Esophagus muscularis mucosa (tissue), 4 donors: ENCODE measurements at regions not wholly inside any gene's neighbourhood (a gene's known extent, or its start where the extent isn't known, plus 50 kb on each side); places are given as distances from the start of the nearest gene placed in this dataset.

Experiments used
- DNase-seq: peaks from one replicate; pipeline ENCODE4 v3.0.0-alpha.2; 2017; ENCODE audit errors: extremely low spot score
- H3K27ac ChIP-seq, 4 donors: fragments of 200-600 bp; sonication (generic); replicated peaks in 1 of 4; 1 replicate in 3 of 4; 2 replicates in 1 of 4; pipeline ENCODE4 v1.5.1; 2016 to 2019; ENCODE audit warnings: mild to moderate bottlenecking in 1 of 4
- H3K27me3 ChIP-seq, 4 donors: fragments of 200-600 bp; sonication (generic); one replicate each; pipeline versions ENCODE4 v1.5.1 to v1.6.0; 2016 to 2019
- H3K36me3 ChIP-seq, 4 donors: fragments of 200-600 bp; sonication (generic); one replicate each; pipeline ENCODE4 v1.5.1; 2016 to 2019
- H3K4me1 ChIP-seq, 4 donors: fragments of 200-600 bp; sonication (generic); one replicate each; pipeline ENCODE4 v1.5.1; 2016 to 2019
- H3K4me3 ChIP-seq, 4 donors: fragments of 200-600 bp; sonication (generic); 1 replicate in 2 of 4; 2 replicates in 2 of 4; pipeline ENCODE4 v1.5.1; 2016 to 2019; ENCODE audit warnings: mild to moderate bottlenecking in 4 of 4, moderate library complexity in 1 of 4
- H3K9me3 ChIP-seq, 4 donors: fragments of 200-600 bp; sonication (generic); 1 replicate in 3 of 4; 2 replicates in 1 of 4; pipeline ENCODE4 v1.5.1; 2016 to 2019
- EP300 ChIP-seq: sonication (generic); formaldehyde crosslinking; IDR thresholded peaks from one replicate; pipeline ENCODE4 v1.6.1; 2017; ENCODE audit warnings: antibody characterized with exemption
- POLR2A ChIP-seq: fragments of 450-650 bp; IDR thresholded peaks from one replicate; pipeline ENCODE4 v1.6.1; 2017; ENCODE audit warnings: antibody characterized with exemption, moderate library complexity, mild to moderate bottlenecking, low read depth
- POLR2AphosphoS5 ChIP-seq, 2 donors: sonication (generic); formaldehyde crosslinking; IDR thresholded peaks; one replicate each; pipeline ENCODE4 v1.6.1; 2017; ENCODE audit warnings: antibody characterized with exemption in 2 of 2
- WGBS: methylation state at CpG from one replicate; pipeline ENCODE4 v1.1.5; 2018; 5-methylcytosine and 5-hydroxymethylcytosine counted together
- intact Hi-C: fragments of 100-400 bp; cut with DNase I; formaldehyde crosslinking; loops from one replicate; pipeline ENCODE4 v1.15.1; 2023
- TF ChIP-seq, protein P1 (sequence below), 3 experiments: fragments of 200-600 bp in 2 of 3; fragments of 450-650 bp in 1 of 3; sonication (generic) in 2 of 3; IDR thresholded peaks; one replicate each; pipeline ENCODE4 v1.5.1; 2017 to 2019; ENCODE audit warnings: antibody characterized with exemption in 3 of 3, mild to moderate bottlenecking in 2 of 3, moderate library complexity in 1 of 3

DNA sequence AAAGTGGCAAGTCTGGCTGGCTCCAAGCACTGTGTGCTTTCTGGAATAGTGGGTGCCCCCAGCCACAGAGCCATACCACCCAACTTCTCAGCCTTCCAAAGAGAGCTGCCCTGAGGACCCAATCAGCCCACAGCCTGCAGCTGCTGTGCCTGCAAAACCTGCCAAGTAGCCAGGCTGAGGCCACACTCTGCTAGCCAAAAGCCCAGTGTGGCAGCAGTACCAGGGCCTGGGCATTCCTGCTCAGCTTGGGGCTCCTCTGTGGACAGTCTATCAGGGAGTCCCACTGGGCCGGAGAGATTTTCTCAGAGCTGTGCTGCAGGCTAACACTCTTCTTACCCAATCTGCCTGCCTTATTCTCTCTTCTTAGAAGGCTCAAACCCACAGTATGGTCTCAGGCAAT lies 136.5 kb downstream of the TPRA1 start:
- intact Hi-C loops = loop anchor here (2.0 kb wide), 2 partner anchors 701 to 775 kb away; no protein-coding TSS in a partner anchor
- H3K27me3 ChIP-seq = peaks cover 0 to 92% (median 53%) of the 10 kb centered on the region in 4 donors
- H3K27ac ChIP-seq = no peak overlapping the region
- no peaks in the 10 kb centered on the region for H3K36me3 ChIP-seq
- no peak overlapping the region for H3K4me3 ChIP-seq
- DNase-seq = no peak
- TF ChIP-seq, protein P1, sequence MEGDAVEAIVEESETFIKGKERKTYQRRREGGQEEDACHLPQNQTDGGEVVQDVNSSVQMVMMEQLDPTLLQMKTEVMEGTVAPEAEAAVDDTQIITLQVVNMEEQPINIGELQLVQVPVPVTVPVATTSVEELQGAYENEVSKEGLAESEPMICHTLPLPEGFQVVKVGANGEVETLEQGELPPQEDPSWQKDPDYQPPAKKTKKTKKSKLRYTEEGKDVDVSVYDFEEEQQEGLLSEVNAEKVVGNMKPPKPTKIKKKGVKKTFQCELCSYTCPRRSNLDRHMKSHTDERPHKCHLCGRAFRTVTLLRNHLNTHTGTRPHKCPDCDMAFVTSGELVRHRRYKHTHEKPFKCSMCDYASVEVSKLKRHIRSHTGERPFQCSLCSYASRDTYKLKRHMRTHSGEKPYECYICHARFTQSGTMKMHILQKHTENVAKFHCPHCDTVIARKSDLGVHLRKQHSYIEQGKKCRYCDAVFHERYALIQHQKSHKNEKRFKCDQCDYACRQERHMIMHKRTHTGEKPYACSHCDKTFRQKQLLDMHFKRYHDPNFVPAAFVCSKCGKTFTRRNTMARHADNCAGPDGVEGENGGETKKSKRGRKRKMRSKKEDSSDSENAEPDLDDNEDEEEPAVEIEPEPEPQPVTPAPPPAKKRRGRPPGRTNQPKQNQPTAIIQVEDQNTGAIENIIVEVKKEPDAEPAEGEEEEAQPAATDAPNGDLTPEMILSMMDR (IDR thresholded peaks at IDR 0.05) = no peak
- TF ChIP-seq EP300 (no peak), POLR2A (no peak), POLR2AphosphoS5 (IDR thresholded peaks at IDR 0.05) (no peak)
- WGBS = 80% methylated on average over 1 of the region's 1 CpG
- peaks cover 18 to 26% (median 25%) of the 10 kb centered on the region in 4 donors for H3K4me1 ChIP-seq
- H3K9me3 ChIP-seq = no peaks in the 10 kb centered on the region

DNA sequence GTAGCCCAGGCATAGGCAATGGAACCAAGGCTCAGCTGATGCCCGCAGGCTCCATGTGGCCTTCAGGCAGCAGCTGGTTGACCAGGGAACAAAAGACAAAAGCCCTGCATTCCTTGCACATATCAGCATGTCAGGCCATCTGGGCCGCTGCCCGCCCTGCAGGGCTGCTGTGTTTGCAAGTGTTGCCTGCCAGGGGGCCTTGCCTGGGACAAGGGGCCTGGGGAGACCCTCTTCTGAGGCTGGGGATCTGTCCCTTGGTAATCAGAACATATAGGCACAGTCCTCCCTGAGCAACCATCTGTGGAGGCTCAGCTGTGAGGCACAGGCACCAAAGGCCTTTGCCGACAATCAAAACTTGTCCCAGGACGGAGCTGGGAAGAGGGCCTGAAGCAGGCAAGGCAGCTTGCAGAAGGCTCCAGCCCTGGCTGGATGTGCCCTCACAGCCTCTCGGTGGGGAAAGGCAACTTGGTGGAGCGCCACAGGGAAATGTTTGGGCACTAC lies 138.2 kb downstream of the TPRA1 start:
- no peak overlapping the region for H3K4me3 ChIP-seq
- TF ChIP-seq, protein P1 (IDR thresholded peaks at IDR 0.05) = no peak
- TF ChIP-seq POLR2AphosphoS5 (IDR thresholded peaks at IDR 0.05) (no peak), POLR2A (no peak), EP300 (no peak)
- 77% methylated on average over 6 of the region's 7 CpGs for WGBS
- DNase-seq = no peak
- no peaks in the 10 kb centered on the region for H3K9me3 ChIP-seq
- intact Hi-C loops = no loop called here
- H3K27me3 ChIP-seq = peaks cover 0 to 85% (median 46%) of the 10 kb centered on the region in 4 donors
- no peaks in the 10 kb centered on the region for H3K36me3 ChIP-seq
- H3K27ac ChIP-seq = no peak overlapping the region
- peaks cover 18 to 26% (median 25%) of the 10 kb centered on the region in 4 donors for H3K4me1 ChIP-seq

DNA sequence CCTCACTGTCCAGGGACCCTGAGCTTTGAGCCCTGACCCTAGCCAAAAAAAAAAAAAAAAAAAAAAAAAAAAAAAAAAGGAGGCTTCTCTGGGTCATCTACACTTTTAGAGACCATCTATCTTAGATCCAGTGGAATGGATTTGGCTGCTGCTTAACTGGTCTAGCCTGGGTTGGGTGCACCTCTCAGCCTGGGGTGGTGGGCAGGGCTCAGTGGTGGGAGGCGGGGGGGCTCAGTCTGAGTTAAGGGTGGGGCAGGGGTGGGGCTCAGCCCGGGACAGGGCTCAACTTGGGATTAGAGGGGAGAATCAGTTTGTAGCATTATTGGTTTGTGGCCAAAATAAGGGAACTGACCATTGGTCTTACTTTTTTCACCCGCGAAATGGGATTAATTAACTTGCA lies 139.2 kb downstream of the TPRA1 start:
- TF ChIP-seq POLR2A = no peak
- no peak for TF ChIP-seq EP300
- no peak for TF ChIP-seq POLR2AphosphoS5 (IDR thresholded peaks at IDR 0.05)
- TF ChIP-seq, protein P1 (IDR thresholded peaks at IDR 0.05) = no peak
- WGBS = 77% methylated on average over 4 of the region's 4 CpGs
- Histone ChIP-seq H3K4me3 (no peak overlapping the region), H3K27me3 (peaks cover 0 to 75% (median 35%) of the 10 kb centered on the region in 4 donors), H3K4me1 (peaks cover 10 to 15% (median 14%) of the 10 kb centered on the region in 4 donors), H3K36me3 (no peaks in the 10 kb centered on the region), H3K9me3 (no peaks in the 10 kb centered on the region), H3K27ac (no peak overlapping the region)
- intact Hi-C loops = no loop called here
- no peak for DNase-seq

DNA sequence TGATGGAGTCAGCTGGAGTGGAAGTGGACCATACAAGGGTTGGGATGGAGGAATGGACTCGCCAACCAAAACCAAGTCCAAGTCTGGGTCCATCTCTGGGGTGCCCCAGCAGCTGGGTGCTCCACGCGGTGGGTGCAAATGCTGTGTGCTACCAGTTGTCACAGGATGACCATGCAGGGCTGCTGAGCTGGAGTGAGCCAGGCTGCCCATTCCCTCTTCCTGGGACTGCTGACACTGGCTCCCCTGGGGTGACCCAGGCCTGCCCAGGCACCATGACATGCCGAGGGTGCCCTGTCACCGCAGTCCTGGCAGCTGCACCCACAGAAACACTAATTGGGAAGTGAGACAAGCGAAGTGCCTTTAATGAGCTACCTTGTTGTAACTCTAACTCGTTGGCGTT lies 140.2 kb downstream of the TPRA1 start:
- intact Hi-C loops = no loop called here
- H3K9me3 ChIP-seq = no peaks in the 10 kb centered on the region
- peaks cover 0 to 75% (median 26%) of the 10 kb centered on the region in 4 donors for H3K27me3 ChIP-seq
- no peak overlapping the region for H3K4me3 ChIP-seq
- peaks cover 2 to 5% (median 4%) of the 10 kb centered on the region in 4 donors for H3K4me1 ChIP-seq
- DNase-seq = no peak
- H3K27ac ChIP-seq = no peak overlapping the region
- WGBS = 85% methylated on average over 8 of the region's 8 CpGs
- TF ChIP-seq POLR2A (no peak), POLR2AphosphoS5 (IDR thresholded peaks at IDR 0.05) (no peak), EP300 (no peak)
- TF ChIP-seq, protein P1 (IDR thresholded peaks at IDR 0.05) = no peak
- no peaks in the 10 kb centered on the region for H3K36me3 ChIP-seq
